GM19463 (cell line): ENCODE measurements at regions not wholly inside any gene's neighbourhood (a gene's known extent, or its start where the extent isn't known, plus 50 kb on each side); places are given as distances from the start of the nearest gene placed in this dataset.

ENCODE experiments used
- ATAC-seq: cut with Tn5 transposase; IDR thresholded peaks from one replicate; pipeline ENCODE4 v1.9.1; 2021; ENCODE audit warnings: mild to moderate bottlenecking, moderate library complexity; ENCODE audit not compliant: unreplicated experiment

DNA sequence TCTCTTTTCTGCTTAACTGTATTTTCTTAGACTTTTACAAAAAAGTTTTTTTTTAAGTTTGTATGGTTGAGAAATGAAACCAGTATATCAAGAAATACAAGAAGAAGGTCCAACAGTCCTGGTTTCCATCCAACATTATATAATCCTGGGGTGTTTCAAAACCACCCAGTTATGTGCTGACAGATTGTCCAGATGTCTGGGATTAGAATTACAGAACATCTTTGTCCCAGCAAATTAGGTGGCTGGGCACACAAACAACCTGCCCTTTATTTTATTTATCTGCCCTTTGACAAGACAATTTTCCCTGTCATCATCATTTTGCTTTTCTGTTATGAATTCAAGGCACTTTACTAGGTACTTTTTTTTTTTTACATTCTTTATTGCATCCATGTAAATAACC, 622.1 kb downstream of the PLPP3 start:
- no peak for ATAC-seq

GRCh38 chr1:55955016-55955621, 624.2 kb downstream of the PLPP3 start:
- no peak for ATAC-seq

DNA sequence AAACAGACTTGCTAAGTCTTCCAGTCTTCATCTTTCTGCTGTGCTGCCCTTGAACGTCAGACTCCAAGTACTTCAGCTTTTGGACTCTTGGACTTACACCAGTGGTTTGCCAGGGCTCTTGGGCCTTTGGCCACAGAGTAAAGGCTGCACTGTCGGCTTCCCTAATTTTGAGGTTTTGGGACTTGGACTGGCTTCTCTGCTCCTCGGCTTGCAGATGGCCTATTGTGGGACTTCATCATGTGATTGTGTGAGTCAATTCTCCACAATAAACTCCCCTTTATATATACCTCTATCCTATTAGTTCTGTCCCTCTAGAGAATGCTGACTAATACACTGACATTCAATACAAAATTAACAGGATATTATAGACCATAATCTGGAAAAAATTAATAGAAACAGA, 628.1 kb downstream of the PLPP3 start:
- no peak for ATAC-seq

DNA sequence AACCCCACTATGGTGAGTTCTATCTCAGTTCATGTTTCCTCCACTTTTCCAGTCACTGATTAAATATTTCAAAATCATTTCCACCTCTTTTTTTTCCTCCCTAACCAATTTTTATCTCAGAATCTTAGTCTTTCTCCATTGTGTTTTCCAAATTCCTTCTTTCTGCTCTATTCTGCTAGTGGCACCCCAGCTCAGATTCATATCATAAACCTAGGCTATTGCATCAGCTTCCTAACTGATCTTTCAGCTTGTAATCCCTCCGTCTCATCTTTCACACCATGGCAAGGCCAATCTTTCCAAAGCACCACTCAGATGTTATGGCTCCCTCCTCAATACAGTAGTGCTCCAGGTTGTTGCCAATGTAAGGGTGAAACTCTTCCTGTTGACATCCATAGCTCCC, 631.9 kb downstream of the PLPP3 start:
- ATAC-seq = no peak

GRCh38 chr1:55943721-55944435, 635.5 kb downstream of the PLPP3 start:
- no peak for ATAC-seq

GRCh38 chr1:55943012-55943411, 636.4 kb downstream of the PLPP3 start:
- ATAC-seq = no peak

DNA sequence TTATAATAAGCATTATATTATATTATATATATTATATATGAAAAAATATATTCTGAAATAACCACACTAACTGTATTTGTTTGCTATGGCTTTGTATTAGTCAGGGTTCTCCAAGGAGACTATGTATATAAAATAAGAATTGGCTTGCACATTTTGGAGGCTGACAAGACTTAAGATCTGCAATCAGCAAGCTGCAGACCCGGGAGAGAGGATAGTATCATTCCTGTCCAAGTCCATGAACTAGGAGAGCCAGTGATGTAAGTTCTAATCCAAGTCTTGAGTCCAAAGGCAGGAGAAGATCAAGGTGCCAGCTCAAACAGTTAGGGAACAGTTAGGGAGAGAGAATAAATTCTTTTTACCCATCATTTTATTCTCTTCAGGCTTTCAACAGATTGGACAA, 639.5 kb downstream of the PLPP3 start:
- ATAC-seq = no peak

GRCh38 chr1:55938861-55939260, 640.5 kb downstream of the PLPP3 start:
- ATAC-seq = no peak

- ATAC-seq = no peak
These were observed 641.0 kb downstream of the PLPP3 start for GRCh38 chr1:55938376-55938850.

DNA sequence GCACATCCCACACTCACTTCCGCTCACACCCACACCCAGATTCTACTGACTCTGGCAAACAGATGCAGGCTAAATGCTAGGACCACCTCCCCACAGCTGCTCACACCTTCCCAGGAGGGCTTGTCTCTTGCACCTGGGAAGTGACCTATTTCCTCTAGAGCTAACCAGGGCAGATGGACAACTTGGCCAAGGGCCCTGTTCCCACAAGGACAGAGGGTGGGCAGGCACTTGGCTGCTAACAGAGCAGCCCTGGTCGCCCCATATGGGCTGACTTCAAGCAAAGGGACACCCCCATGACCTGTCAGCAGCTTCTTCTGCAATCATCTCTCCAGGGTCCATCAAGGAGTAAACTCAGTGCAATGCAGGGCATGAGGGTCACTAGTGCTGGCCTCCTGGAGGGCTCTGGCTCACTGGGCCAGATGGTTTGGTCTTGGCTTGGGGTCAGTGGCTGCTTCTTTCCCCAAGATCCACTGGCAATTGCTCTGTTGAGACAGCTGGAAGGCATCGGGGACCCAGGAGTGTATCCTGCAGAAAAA, 641.5 kb downstream of the PLPP3 start:
- ATAC-seq = no peak

- no peak for ATAC-seq
These were observed 644.1 kb downstream of the PLPP3 start for GRCh38 chr1:55935236-55935635.

- no peak for ATAC-seq
These were observed 647.0 kb downstream of the PLPP3 start for GRCh38 chr1:55932402-55932801.

DNA sequence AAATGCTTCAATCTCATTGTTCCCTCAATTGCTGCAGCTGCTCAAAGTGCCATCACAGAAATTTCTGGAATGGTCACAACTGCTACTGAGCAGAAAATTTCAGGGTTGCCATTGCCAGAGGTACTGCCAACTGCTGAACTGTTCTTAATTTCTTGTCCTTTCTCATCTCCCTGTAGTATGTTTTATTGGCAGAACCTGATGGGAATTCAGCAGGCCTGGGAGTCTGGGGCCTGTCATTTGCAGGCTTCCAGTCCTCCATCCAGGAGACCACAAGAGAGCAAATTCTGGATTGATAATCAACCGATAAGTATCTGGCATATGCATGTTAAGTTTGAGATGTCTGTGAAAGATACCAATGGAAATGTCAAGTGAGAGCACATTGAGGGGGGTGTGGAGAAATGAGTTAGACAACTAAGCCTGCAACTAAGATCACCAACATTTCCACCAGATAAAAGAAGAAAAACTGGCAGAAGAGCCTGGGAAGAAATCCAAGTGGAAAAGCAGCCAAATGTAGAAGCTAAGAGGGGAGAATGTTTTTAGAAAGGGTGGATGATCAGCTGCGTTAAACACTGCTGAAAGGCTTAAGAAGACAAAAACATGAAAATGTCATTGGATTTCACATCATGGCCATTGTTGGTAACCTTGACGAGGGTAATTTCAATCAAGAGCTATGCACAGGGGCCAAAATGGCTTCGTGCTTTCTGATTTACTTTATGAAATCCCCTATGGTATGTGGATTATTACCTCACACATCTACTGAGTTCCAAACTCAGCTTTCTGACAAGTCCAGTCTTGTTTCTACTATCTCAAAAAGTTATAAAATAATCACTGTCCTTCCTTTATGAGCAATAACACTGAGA, 648.1 kb downstream of the PLPP3 start:
- ATAC-seq = no peak

- no peak for ATAC-seq
These were observed 649.7 kb downstream of the PLPP3 start for GRCh38 chr1:55929652-55930051.

DNA sequence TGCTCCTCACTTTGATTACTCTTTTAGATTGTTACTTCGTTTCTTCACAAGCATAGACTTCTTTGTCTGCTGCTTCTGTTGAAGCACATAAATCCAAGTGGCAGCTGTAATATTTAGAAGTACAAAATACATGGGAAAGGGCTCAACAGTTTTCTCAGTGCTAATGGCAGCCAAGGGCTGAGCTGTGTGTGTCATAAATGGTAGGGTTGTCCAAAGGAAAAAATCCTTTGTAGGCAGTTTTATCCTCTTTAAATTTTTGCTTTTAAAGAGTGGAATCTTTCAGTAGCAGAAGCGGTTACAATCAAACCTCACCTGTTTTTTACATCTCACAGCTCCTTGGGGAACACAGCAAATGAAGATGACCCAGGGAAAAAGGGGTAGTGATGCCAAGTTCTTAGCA, 650.8 kb downstream of the PLPP3 start:
- no peak for ATAC-seq

- no peak for ATAC-seq
These were observed 651.6 kb downstream of the PLPP3 start for GRCh38 chr1:55927702-55928290.

DNA sequence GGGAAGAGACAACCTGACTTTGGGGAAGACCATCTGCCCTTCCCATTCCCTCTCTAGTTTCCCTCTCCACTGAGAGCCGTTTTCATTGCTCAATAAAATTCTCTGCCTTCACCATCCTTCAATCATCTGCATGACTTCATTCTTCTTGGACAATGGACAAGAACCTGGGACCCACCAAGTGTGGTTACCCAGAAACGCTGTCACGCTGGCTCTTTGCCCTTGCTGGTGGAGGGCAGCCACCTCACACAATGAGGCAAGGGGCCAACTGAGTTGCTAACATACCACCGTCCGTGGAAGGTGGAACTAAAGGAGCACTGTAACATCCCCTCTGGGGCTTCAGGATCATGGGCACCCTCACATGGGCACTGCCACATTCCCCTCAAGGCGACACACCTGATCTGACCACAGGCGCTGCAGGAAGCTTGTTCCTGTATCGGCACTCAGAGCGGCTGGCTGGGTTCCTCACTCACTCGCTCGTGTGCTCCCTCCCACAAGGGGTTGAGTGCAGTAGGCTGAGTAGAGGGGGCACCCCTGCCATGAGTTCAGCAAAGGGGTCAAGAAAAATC, 652.4 kb downstream of the PLPP3 start:
- no peak for ATAC-seq

- no peak for ATAC-seq
These were observed 662.5 kb downstream of the PLPP3 start for GRCh38 chr1:55916907-55917306.

- ATAC-seq = no peak
These were observed 662.9 kb downstream of the PLPP3 start for GRCh38 chr1:55916481-55916880.

DNA sequence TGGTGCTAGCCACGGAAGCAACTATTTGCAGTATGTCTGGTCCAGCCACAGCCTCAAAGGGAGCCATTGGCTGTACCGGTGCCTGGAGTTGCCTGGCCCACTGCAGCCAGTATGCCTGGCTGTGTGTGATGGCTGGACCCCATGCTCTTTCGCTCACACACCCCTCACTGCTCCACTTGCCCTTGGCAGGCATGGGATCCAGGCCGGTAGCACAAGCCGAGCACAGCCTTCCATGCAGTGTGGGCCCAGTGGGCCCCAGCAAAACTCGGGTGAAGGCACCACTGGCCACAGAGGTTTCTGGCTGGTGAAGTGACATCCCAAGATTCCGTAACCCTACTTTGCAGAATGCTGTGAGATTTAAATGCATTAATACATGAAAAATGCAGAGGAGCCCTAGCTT, 665.8 kb downstream of the PLPP3 start:
- ATAC-seq = no peak

DNA sequence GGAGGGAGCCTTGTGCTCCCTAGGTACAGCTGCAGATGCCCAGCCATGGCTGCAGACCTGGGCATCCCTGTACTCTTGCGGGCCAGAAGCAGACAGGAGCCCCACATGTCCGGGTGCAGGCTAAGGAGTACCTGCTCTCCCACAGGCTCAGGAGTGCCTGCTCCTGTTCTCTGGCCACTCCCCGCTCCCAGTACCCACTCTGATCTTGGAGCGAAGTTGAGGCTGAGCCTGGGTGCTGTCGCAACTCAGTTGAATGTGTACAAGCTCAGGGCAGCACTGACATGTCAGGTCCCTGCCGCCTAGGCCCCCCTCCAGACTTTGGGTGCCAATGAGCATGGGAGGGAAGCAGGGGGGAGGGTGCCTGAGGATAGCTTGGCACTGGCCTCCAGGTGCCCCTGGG, 666.9 kb downstream of the PLPP3 start:
- no peak for ATAC-seq
